ENCODE measurements at regions not wholly inside any gene's neighbourhood (a gene's known extent, or its start where the extent isn't known, plus 50 kb on each side); places are given as distances from the start of the nearest gene placed in this dataset.

- peaks cover 39% of the 10 kb centered on the region for H3K9me3 Mint-ChIP-seq
- H3K4me1 Mint-ChIP-seq (ENCODE audit: low read depth): no peaks in the 10 kb centered on the region
- H3K4me3 Mint-ChIP-seq: no peak overlapping the region
- no peak for TF ChIP-seq CTCF (IDR thresholded peaks at IDR 0.05)
- DNase-seq: no peak
- H3K36me3 Mint-ChIP-seq (ENCODE audit: low read depth): no peaks in the 10 kb centered on the region
- H3K27ac Mint-ChIP-seq: no peak overlapping the region
- H3K27me3 Mint-ChIP-seq (ENCODE audit: insufficient read depth): no peaks in the 10 kb centered on the region
Observed at GRCh38 chr16:60712144-60712543, 1324.1 kb downstream of the CDH8 start.

GRCh38 chr16:60704726-60705125 lies 1331.5 kb downstream of the CDH8 start:
- no peaks in the 10 kb centered on the region for H3K36me3 Mint-ChIP-seq (ENCODE audit: low read depth)
- H3K27me3 Mint-ChIP-seq (ENCODE audit: insufficient read depth): no peaks in the 10 kb centered on the region
- no peak overlapping the region for H3K27ac Mint-ChIP-seq
- peaks cover 6% of the 10 kb centered on the region for H3K9me3 Mint-ChIP-seq
- H3K4me1 Mint-ChIP-seq (ENCODE audit: low read depth): no peaks in the 10 kb centered on the region
- DNase-seq: no peak
- TF ChIP-seq CTCF (IDR thresholded peaks at IDR 0.05): no peak
- H3K4me3 Mint-ChIP-seq: no peak overlapping the region

- H3K4me3 Mint-ChIP-seq: no peak overlapping the region
Observed at GRCh38 chr16:60703096-60703495, 1333.1 kb downstream of the CDH8 start.

GRCh38 chr16:60686824-60687223 lies 1349.4 kb downstream of the CDH8 start:
- peaks cover 46% of the 10 kb centered on the region for H3K9me3 Mint-ChIP-seq
- H3K4me1 Mint-ChIP-seq (ENCODE audit: low read depth): no peaks in the 10 kb centered on the region
- no peak for DNase-seq
- no peak overlapping the region for H3K27ac Mint-ChIP-seq
- H3K4me3 Mint-ChIP-seq: no peak overlapping the region
- H3K36me3 Mint-ChIP-seq (ENCODE audit: low read depth): no peaks in the 10 kb centered on the region
- H3K27me3 Mint-ChIP-seq (ENCODE audit: insufficient read depth): no peaks in the 10 kb centered on the region
- TF ChIP-seq CTCF (IDR thresholded peaks at IDR 0.05): no peak

More at GRCh38 chr16:60703096-60703495, 1333.1 kb downstream of the CDH8 start:
- Mint-ChIP-seq H3K4me1 (ENCODE audit: low read depth) (no peaks in the 10 kb centered on the region), H3K27me3 (ENCODE audit: insufficient read depth) (no peaks in the 10 kb centered on the region), H3K9me3 (peaks cover 11% of the 10 kb centered on the region), H3K36me3 (ENCODE audit: low read depth) (no peaks in the 10 kb centered on the region), H3K27ac (no peak overlapping the region)
- DNase-seq: no peak
- TF ChIP-seq CTCF (IDR thresholded peaks at IDR 0.05): no peak

- no peaks in the 10 kb centered on the region for H3K4me1 Mint-ChIP-seq (ENCODE audit: low read depth)
- peaks cover 42% of the 10 kb centered on the region for H3K9me3 Mint-ChIP-seq
- TF ChIP-seq CTCF (IDR thresholded peaks at IDR 0.05): no peak
- H3K36me3 Mint-ChIP-seq (ENCODE audit: low read depth): no peaks in the 10 kb centered on the region
- H3K4me3 Mint-ChIP-seq: no peak overlapping the region
- H3K27me3 Mint-ChIP-seq (ENCODE audit: insufficient read depth): no peaks in the 10 kb centered on the region
- H3K27ac Mint-ChIP-seq: no peak overlapping the region
- DNase-seq: no peak
Observed at GRCh38 chr16:60684002-60684401, 1352.2 kb downstream of the CDH8 start.

- no peaks in the 10 kb centered on the region for H3K36me3 Mint-ChIP-seq (ENCODE audit: low read depth)
- H3K4me3 Mint-ChIP-seq: no peak overlapping the region
- H3K9me3 Mint-ChIP-seq: peaks cover 39% of the 10 kb centered on the region
- no peak for TF ChIP-seq CTCF (IDR thresholded peaks at IDR 0.05)
- DNase-seq: no peak
- H3K4me1 Mint-ChIP-seq (ENCODE audit: low read depth): no peaks in the 10 kb centered on the region
- no peak overlapping the region for H3K27ac Mint-ChIP-seq
- H3K27me3 Mint-ChIP-seq (ENCODE audit: insufficient read depth): no peaks in the 10 kb centered on the region
Observed at GRCh38 chr16:60682219-60682618, 1354.0 kb downstream of the CDH8 start.
